HCT116 (cell line): ENCODE measurements at regions not wholly inside any gene's neighbourhood (a gene's known extent, or its start where the extent isn't known, plus 50 kb on each side); places are given as distances from the start of the nearest gene placed in this dataset.

Experiments
- ATAC-seq: fragments of 200-7000 bp; cut with Tn5 transposase; 2 replicates; pipeline ENCODE4 v1.9.1; 2020; ENCODE audit warnings: mild to moderate bottlenecking, moderate library complexity
- BruUV-seq: library from RNA; stranded (reverse); fragments of 400-500 nt; replicated peaks from 2 replicates; lab custom pipeline; 2021; lab: Mats Ljungman, UMichigan
- CTCF ChIA-PET: fragments of 300-600 bp; sonication (Branson Sonifier 250); formaldehyde crosslinking; loops from one replicate; lab custom pipeline; 2021; ENCODE audit warnings: antibody characterized with exemption; lab: Charles Lee
- POLR2A ChIA-PET: fragments of 300-600, 350-600 bp; sonication (Branson Sonifier 250); formaldehyde crosslinking; loops from one replicate; lab custom pipeline; 2021; ENCODE audit warnings: antibody characterized with exemption; lab: Charles Lee
- RAD21 ChIA-PET, 2 experiments: fragments of 300-600 bp; sonication (Branson Sonifier 250); formaldehyde crosslinking; loops; one replicate each; lab custom pipeline; 2023; ENCODE audit warnings: low total read pairs in 2 of 2; ENCODE audit not compliant: uncharacterized antibody in 2 of 2, unreplicated experiment in 2 of 2, low non-redundant PET in 1 of 2; lab: Charles Lee
- DNase-seq: peaks from one replicate; pipeline ENCODE4 v3.0.0-alpha.2; 2010; ENCODE audit warnings: low read depth, low spot score
- H2AFZ ChIP-seq: fragments of 200-600 bp; shearing (Covaris generic), sonication (generic); 2 replicates; pipeline ENCODE4 v1.6.1; 2017; ENCODE audit warnings: low read depth, mixed run types, mixed read lengths, antibody characterized with exemption, low read length; ENCODE audit not compliant: poor library complexity, severe bottlenecking
- H3K27ac ChIP-seq: 2 replicates; pipeline ENCODE4 v1.5.1; 2012; ENCODE audit warnings: low read depth, low read length
- H3K27me3 ChIP-seq: fragments of 200-600 bp; sonication (generic); 2 replicates; pipeline ENCODE4 v1.6.1; 2016; ENCODE audit warnings: mixed run types, low read length, mixed read lengths; ENCODE audit not compliant: insufficient read depth
- H3K36me3 ChIP-seq, 2 experiments: fragments of 200-500 bp in 1 of 2; fragments of 200-600 bp in 1 of 2; sonication (Bioruptor generic) in 1 of 2; sonication (generic) in 1 of 2; 2 replicates each; pipeline versions ENCODE4 v1.5.1 to v1.6.1; 2014 to 2016; ENCODE audit warnings: low read length in 2 of 2, inconsistent platforms in 1 of 2, mixed read lengths in 1 of 2, mixed run types in 1 of 2; ENCODE audit not compliant: insufficient read depth in 2 of 2, control insufficient read depth in 1 of 2
- H3K4me1 ChIP-seq, 2 experiments: fragments of 200-600 bp in 1 of 2; sonication (generic) in 1 of 2; 2 replicates each; pipeline versions ENCODE4 v1.5.1 to v1.6.1; 2012 to 2017; ENCODE audit warnings: low read length in 2 of 2, inconsistent platforms in 1 of 2, mild to moderate bottlenecking in 1 of 2, mixed read lengths in 1 of 2, mixed run types in 1 of 2, moderate library complexity in 1 of 2; ENCODE audit not compliant: insufficient read depth in 2 of 2, control insufficient read depth in 1 of 2
- H3K4me2 ChIP-seq: fragments of 200-600 bp; sonication (generic); 2 replicates; pipeline ENCODE4 v1.6.1; 2017; ENCODE audit warnings: mixed run types, low read length, mixed read lengths
- H3K4me3 ChIP-seq, 2 experiments: fragments of 200-600 bp in 1 of 2; sonication (generic) in 1 of 2; replicated peaks in 1 of 2; 2 replicates each; pipeline ENCODE4 v1.5.1; 2011 to 2016; ENCODE audit warnings: low read length in 2 of 2, control low read depth in 1 of 2, low read depth in 1 of 2, mild to moderate bottlenecking in 1 of 2, mixed read lengths in 1 of 2, mixed run types in 1 of 2
- H3K79me2 ChIP-seq: fragments of 200-600 bp; sonication (generic); 2 replicates; pipeline ENCODE4 v1.6.1; 2017; ENCODE audit warnings: mild to moderate bottlenecking, mixed run types, low read length, moderate library complexity, mixed read lengths; ENCODE audit not compliant: insufficient read depth
- H3K9ac ChIP-seq: fragments of 200-600 bp; sonication (generic); 2 replicates; pipeline ENCODE4 v1.6.1; 2016; ENCODE audit warnings: low read length, mixed read lengths
- H3K9me2 ChIP-seq: fragments of 200-600 bp; sonication (generic), shearing (Covaris generic); 2 replicates; pipeline ENCODE4 v1.6.1; 2017; ENCODE audit warnings: mixed run types, mild to moderate bottlenecking, moderate library complexity; ENCODE audit not compliant: insufficient read depth
- H3K9me3 ChIP-seq, 2 experiments: fragments of 200-500 bp in 1 of 2; fragments of 200-600 bp in 1 of 2; sonication (Bioruptor generic) in 1 of 2; sonication (generic) in 1 of 2; 2 replicates each; pipeline ENCODE4 v1.6.1; 2014 to 2017; ENCODE audit warnings: low read length in 2 of 2, mixed read lengths in 2 of 2, inconsistent platforms in 1 of 2, low read depth in 1 of 2, mild to moderate bottlenecking in 1 of 2, mixed run types in 1 of 2, moderate library complexity in 1 of 2; ENCODE audit not compliant: control insufficient read depth in 1 of 2, insufficient read depth in 1 of 2
- H4K20me1 ChIP-seq: fragments of 200-600 bp; sonication (generic), shearing (Covaris generic); 2 replicates; pipeline ENCODE4 v1.6.1; 2017; ENCODE audit warnings: mixed run types, mild to moderate bottlenecking, moderate library complexity; ENCODE audit not compliant: insufficient read depth
- EGR1 ChIP-seq: IDR thresholded peaks from 2 replicates; pipeline ENCODE4 v1.6.1; 2012; ENCODE audit warnings: low read depth
- ELF1 ChIP-seq: IDR thresholded peaks from 2 replicates; pipeline ENCODE4 v1.6.1; 2012; ENCODE audit warnings: low read depth, borderline replicate concordance
- EZH2phosphoT487 ChIP-seq: fragments of 200-600 bp; IDR thresholded peaks from 2 replicates; pipeline ENCODE4 v1.6.1; 2018; ENCODE audit warnings: antibody characterized with exemption, borderline replicate concordance
- FOSL1 ChIP-seq: IDR thresholded peaks from 2 replicates; pipeline ENCODE4 v1.6.1; 2012; ENCODE audit warnings: low read depth
- POLR2A ChIP-seq: IDR thresholded peaks from 2 replicates; pipeline ENCODE4 v1.7.0; 2011; ENCODE audit warnings: borderline replicate concordance; ENCODE audit not compliant: insufficient read depth, insufficient read length; ENCODE audit errors: extremely low read depth
- POLR2AphosphoS5 ChIP-seq: IDR thresholded peaks from 2 replicates; pipeline ENCODE4 v1.6.1; 2011; ENCODE audit warnings: mild to moderate bottlenecking, low read depth, low read length, moderate library complexity
- RAD21 ChIP-seq: IDR thresholded peaks from 2 replicates; pipeline ENCODE4 v1.6.1; 2012; ENCODE audit warnings: low read depth, mild to moderate bottlenecking
- SIN3A ChIP-seq: IDR thresholded peaks from 2 replicates; pipeline ENCODE4 v1.6.1; 2012; ENCODE audit warnings: low read depth
- YY1 ChIP-seq: IDR thresholded peaks from 2 replicates; pipeline ENCODE4 v1.6.1; 2011; ENCODE audit warnings: low read length, low read depth, moderate library complexity, mild to moderate bottlenecking; ENCODE audit not compliant: insufficient replicate concordance; ENCODE audit errors: extremely low read depth
- ZFX ChIP-seq: fragments of 450-650 bp; IDR thresholded peaks from 2 replicates; pipeline ENCODE4 v1.6.1; 2017
- intact Hi-C: fragments of 100-400 bp; cut with micrococcal nuclease; formaldehyde crosslinking; loops from 2 replicates; pipeline ENCODE4 v1.10.0; 2022
- TF ChIP-seq, protein P1 (sequence below): IDR thresholded peaks from 2 replicates; pipeline ENCODE4 v1.6.1; 2011; ENCODE audit warnings: mild to moderate bottlenecking, low read length, moderate library complexity; ENCODE audit not compliant: insufficient replicate concordance; ENCODE audit errors: extremely low read depth
- TF ChIP-seq, protein P2 (sequence below): IDR thresholded peaks from 2 replicates; pipeline ENCODE4 v1.6.1; 2012
- TF ChIP-seq, protein P3 (sequence below): IDR thresholded peaks from 2 replicates; pipeline ENCODE4 v1.6.1; 2012

DNA sequence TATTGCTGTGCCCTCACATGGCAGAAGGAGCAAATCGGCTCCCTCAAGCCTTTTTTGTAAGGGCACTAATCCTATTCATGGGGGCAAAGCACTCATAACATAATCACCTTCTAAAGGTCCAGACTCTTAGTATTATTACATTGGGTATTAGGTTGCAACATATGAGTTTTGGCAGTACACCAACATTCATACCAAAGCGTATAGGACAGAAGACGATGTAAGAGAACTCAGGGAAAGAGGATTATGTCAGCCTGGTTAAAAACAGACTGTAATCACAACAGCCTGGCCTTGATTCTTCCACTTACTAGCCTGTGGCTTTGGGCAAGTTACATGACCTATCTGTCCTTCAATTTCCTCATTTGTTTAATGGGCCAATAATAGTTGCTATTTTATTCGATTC lies 828.5 kb upstream of the NECTIN3 start:
- CTCF ChIA-PET, result no interaction called here
- no peaks in the 10 kb centered on the region for H4K20me1 ChIP-seq
- ATAC-seq (no peak), DNase-seq (no peak)
- no peaks in the 10 kb centered on the region for H3K27me3 ChIP-seq
- no peaks in the 10 kb centered on the region for H3K36me3 ChIP-seq
- no peak overlapping the region for H3K27ac ChIP-seq
- no peaks in the 10 kb centered on the region for H3K9me3 ChIP-seq
- RAD21 ChIA-PET, result no interaction called here
- no peaks in the 10 kb centered on the region for H3K4me1 ChIP-seq
- no TSS peak for BruUV-seq
- POLR2A ChIA-PET, result no interaction called here
- H3K79me2 ChIP-seq, result no peaks in the 10 kb centered on the region
- intact Hi-C loops, result no loop called here
- no peak overlapping the region for H3K4me2 ChIP-seq
- no peak for TF ChIP-seq SIN3A
- H3K9me2 ChIP-seq, result no peaks in the 10 kb centered on the region
- no peak overlapping the region for H2AFZ ChIP-seq
- no peak overlapping the region for H3K9ac ChIP-seq
- no peak overlapping the region for H3K4me3 ChIP-seq

DNA sequence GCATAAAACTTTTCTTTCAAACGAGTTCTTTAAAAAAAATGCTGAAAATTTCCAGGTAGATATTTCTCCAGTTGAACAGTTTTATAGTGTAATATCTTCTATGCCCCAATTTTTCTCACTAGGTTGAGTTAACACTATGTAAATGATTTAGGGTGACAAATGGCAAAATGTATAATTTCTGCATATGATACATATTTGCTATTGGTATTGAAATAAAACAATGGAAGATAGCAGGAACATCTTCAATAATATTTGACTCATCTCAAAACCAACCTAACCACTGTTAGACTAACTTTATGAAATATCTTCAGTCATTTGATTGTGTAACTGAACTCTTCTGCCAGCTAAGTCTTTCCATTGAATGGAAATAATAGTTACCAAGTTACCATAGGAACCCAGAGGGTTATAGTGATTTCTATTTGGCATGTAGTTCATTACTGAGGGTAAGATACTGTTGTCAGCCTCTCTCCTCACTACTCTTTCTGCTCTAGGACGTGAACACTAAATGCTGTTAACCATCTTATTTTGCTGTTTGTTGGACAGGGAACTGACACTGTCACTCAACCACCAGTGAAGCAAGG lies 824.7 kb upstream of the NECTIN3 start:
- ChIA-PET POLR2A (no interaction called here), RAD21 (no interaction called here), CTCF (interaction anchor here (0.6 kb wide), 1 partner anchor 713 kb away, joined by 3 read pairs; no protein-coding TSS in a partner anchor)
- Histone ChIP-seq H3K36me3 (no peaks in the 10 kb centered on the region), H3K9me2 (no peaks in the 10 kb centered on the region), H3K27me3 (no peaks in the 10 kb centered on the region), H3K79me2 (no peaks in the 10 kb centered on the region), H3K4me1 (no peaks in the 10 kb centered on the region), H3K4me2 (no peak overlapping the region), H3K4me3 (no peak overlapping the region), H2AFZ (peak overlapping the region; percentile 64), H3K9ac (no peak overlapping the region), H3K27ac (no peak overlapping the region), H3K9me3 (no peaks in the 10 kb centered on the region), H4K20me1 (no peaks in the 10 kb centered on the region)
- TF ChIP-seq EGR1, result no peak
- no peak for TF ChIP-seq ZFX
- no peak for TF ChIP-seq SIN3A
- TF ChIP-seq, protein P1, sequence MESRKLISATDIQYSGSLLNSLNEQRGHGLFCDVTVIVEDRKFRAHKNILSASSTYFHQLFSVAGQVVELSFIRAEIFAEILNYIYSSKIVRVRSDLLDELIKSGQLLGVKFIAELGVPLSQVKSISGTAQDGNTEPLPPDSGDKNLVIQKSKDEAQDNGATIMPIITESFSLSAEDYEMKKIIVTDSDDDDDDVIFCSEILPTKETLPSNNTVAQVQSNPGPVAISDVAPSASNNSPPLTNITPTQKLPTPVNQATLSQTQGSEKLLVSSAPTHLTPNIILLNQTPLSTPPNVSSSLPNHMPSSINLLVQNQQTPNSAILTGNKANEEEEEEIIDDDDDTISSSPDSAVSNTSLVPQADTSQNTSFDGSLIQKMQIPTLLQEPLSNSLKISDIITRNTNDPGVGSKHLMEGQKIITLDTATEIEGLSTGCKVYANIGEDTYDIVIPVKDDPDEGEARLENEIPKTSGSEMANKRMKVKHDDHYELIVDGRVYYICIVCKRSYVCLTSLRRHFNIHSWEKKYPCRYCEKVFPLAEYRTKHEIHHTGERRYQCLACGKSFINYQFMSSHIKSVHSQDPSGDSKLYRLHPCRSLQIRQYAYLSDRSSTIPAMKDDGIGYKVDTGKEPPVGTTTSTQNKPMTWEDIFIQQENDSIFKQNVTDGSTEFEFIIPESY, result no peak
- TF ChIP-seq RAD21, result no peak
- TF ChIP-seq EZH2phosphoT487, result no peak
- no peak for TF ChIP-seq FOSL1
- no peak for TF ChIP-seq POLR2A
- TF ChIP-seq POLR2AphosphoS5, result no peak
- no peak for TF ChIP-seq ELF1
- TF ChIP-seq YY1, result no peak
- TF ChIP-seq, protein P2, sequence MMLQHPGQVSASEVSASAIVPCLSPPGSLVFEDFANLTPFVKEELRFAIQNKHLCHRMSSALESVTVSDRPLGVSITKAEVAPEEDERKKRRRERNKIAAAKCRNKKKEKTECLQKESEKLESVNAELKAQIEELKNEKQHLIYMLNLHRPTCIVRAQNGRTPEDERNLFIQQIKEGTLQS, result no peak
- TF ChIP-seq, protein P3, sequence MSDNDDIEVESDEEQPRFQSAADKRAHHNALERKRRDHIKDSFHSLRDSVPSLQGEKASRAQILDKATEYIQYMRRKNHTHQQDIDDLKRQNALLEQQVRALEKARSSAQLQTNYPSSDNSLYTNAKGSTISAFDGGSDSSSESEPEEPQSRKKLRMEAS, result no peak
- ATAC-seq, result no peak
- DNase-seq, result no peak
- intact Hi-C loops, result no loop called here
- no TSS peak for BruUV-seq
